Loucy (cell line): ENCODE measurements at regions not wholly inside any gene's neighbourhood (a gene's known extent, or its start where the extent isn't known, plus 50 kb on each side); places are given as distances from the start of the nearest gene placed in this dataset.
"Not testable (repeated sequence)": the region's sequence is repeated elsewhere in the genome, so short reads cannot be mapped to it uniquely, and the experiment has no call there.

Experiments
- H2AFZ ChIP-seq: fragments of 200-600 bp; sonication (generic); 2 replicates; pipeline ENCODE4 v1.6.0; 2016; ENCODE audit warnings: antibody characterized with exemption, mild to moderate bottlenecking, low read length, moderate library complexity
- H3F3A ChIP-seq: fragments of 200-600 bp; 2 replicates; pipeline ENCODE4 v1.6.0; 2016; ENCODE audit warnings: antibody characterized with exemption, low read depth, mild to moderate bottlenecking
- H3K27me3 ChIP-seq: fragments of 200-600 bp; sonication (generic); 2 replicates; pipeline ENCODE4 v1.6.1; 2014; ENCODE audit warnings: low read length, mild to moderate bottlenecking; ENCODE audit not compliant: insufficient read depth, poor library complexity, severe bottlenecking
- H3K36me3 ChIP-seq: fragments of 200-600 bp; sonication (generic); 2 replicates; pipeline ENCODE4 v1.6.1; 2016; ENCODE audit warnings: low read length; ENCODE audit not compliant: insufficient read depth
- H3K4me1 ChIP-seq: fragments of 200-600 bp; sonication (generic); 2 replicates; pipeline ENCODE4 v1.5.1; 2014; ENCODE audit warnings: low read length, mild to moderate bottlenecking; ENCODE audit not compliant: insufficient read depth, poor library complexity, severe bottlenecking
- H3K4me2 ChIP-seq: fragments of 200-600 bp; sonication (generic); 2 replicates; pipeline ENCODE4 v1.6.0; 2014; ENCODE audit warnings: antibody characterized with exemption, low read length, low read depth, mild to moderate bottlenecking; ENCODE audit not compliant: poor library complexity, severe bottlenecking
- H3K4me3 ChIP-seq: fragments of 200-600 bp; sonication (generic); 2 replicates; pipeline ENCODE4 v1.5.1; 2014; ENCODE audit warnings: low read length, mild to moderate bottlenecking, mixed read lengths; ENCODE audit not compliant: poor library complexity, severe bottlenecking
- H3K79me2 ChIP-seq: fragments of 200-600 bp; sonication (generic); 2 replicates; pipeline ENCODE4 v1.6.1; 2014; ENCODE audit warnings: low read length; ENCODE audit not compliant: insufficient read depth
- H3K9ac ChIP-seq: fragments of 200-600 bp; sonication (generic); 2 replicates; pipeline ENCODE4 v1.6.0; 2014; ENCODE audit warnings: mild to moderate bottlenecking, low read depth, low read length, moderate library complexity; ENCODE audit not compliant: poor library complexity, severe bottlenecking
- H3K9me2 ChIP-seq: fragments of 200-600 bp; sonication (generic); replicated peaks from 2 replicates; pipeline ENCODE4 v1.6.1; 2016; ENCODE audit warnings: low read depth, low read length, mixed read lengths
- H3K9me3 ChIP-seq: fragments of 200-600 bp; sonication (generic); 2 replicates; pipeline ENCODE4 v1.6.1; 2014; ENCODE audit warnings: mild to moderate bottlenecking, antibody characterized with exemption, low read length, low read depth; ENCODE audit not compliant: insufficient read depth
- H4K20me1 ChIP-seq: fragments of 200-600 bp; sonication (generic); 2 replicates; pipeline ENCODE4 v1.6.0; 2014; ENCODE audit warnings: antibody characterized with exemption, low read length, mild to moderate bottlenecking; ENCODE audit not compliant: insufficient read depth, poor library complexity, severe bottlenecking
- CTCF ChIP-seq: fragments of 200-600 bp; sonication (generic); conservative IDR thresholded peaks from 2 replicates; pipeline ENCODE4 v1.5.1; 2014; ENCODE audit warnings: mild to moderate bottlenecking, antibody characterized with exemption, low read length
- EZH2phosphoT487 ChIP-seq: fragments of 200-600 bp; IDR thresholded peaks from 2 replicates; pipeline ENCODE4 v1.6.1; 2018; ENCODE audit warnings: antibody characterized with exemption, mild to moderate bottlenecking, moderate library complexity, borderline replicate concordance

GRCh38 chr12:128111951-128112350 lies 155.0 kb upstream of the TMEM132C start:
- Histone ChIP-seq H3K4me1 (no peaks in the 10 kb centered on the region), H3K4me3 (no peak overlapping the region), H3K9ac (no peak overlapping the region), H2AFZ (no peak overlapping the region), H4K20me1 (no peaks in the 10 kb centered on the region), H3K79me2 (no peaks in the 10 kb centered on the region), H3F3A (no peaks in the 10 kb centered on the region), H3K4me2 (no peak overlapping the region), H3K9me3 (no peaks in the 10 kb centered on the region), H3K27me3 (no peaks in the 10 kb centered on the region), H3K9me2 (no peaks in the 10 kb centered on the region), H3K36me3 (no peaks in the 10 kb centered on the region)
- no peak for TF ChIP-seq CTCF

GRCh38 chr12:128113250-128113649 lies 153.7 kb upstream of the TMEM132C start:
- not testable (repeated sequence) for H3K36me3 ChIP-seq, H3K9me3 ChIP-seq, H3K4me2 ChIP-seq

GRCh38 chr12:128114485-128114884 lies 152.5 kb upstream of the TMEM132C start:
- TF ChIP-seq EZH2phosphoT487, result no peak
- no peak for TF ChIP-seq CTCF
- Histone ChIP-seq H3K9ac (no peak overlapping the region), H3K4me3 (no peak overlapping the region), H3K4me2 (no peak overlapping the region), H3K4me1 (no peaks in the 10 kb centered on the region), H3K9me3 (no peaks in the 10 kb centered on the region), H4K20me1 (no peaks in the 10 kb centered on the region), H3K27me3 (no peaks in the 10 kb centered on the region), H2AFZ (no peak overlapping the region), H3K9me2 (no peaks in the 10 kb centered on the region), H3K36me3 (no peaks in the 10 kb centered on the region), H3K79me2 (no peaks in the 10 kb centered on the region), H3F3A (no peaks in the 10 kb centered on the region)

More at GRCh38 chr12:128113250-128113649, 153.7 kb upstream of the TMEM132C start:
- not testable (repeated sequence) for H3F3A ChIP-seq, H3K4me3 ChIP-seq, H3K27me3 ChIP-seq, H3K9ac ChIP-seq, H3K9me2 ChIP-seq, H4K20me1 ChIP-seq, H3K79me2 ChIP-seq, H2AFZ ChIP-seq, H3K4me1 ChIP-seq

GRCh38 chr12:128116537-128116936 lies 150.4 kb upstream of the TMEM132C start:
- no peak for TF ChIP-seq CTCF
- no peak for TF ChIP-seq EZH2phosphoT487
- H4K20me1 ChIP-seq, result no peaks in the 10 kb centered on the region

More at GRCh38 chr12:128116537-128116936, 150.4 kb upstream of the TMEM132C start:
- H3K4me2 ChIP-seq, result no peak overlapping the region
- H2AFZ ChIP-seq, result no peak overlapping the region
- H3K9ac ChIP-seq, result no peak overlapping the region
- no peaks in the 10 kb centered on the region for H3K9me3 ChIP-seq
- H3K4me1 ChIP-seq, result no peaks in the 10 kb centered on the region
- no peaks in the 10 kb centered on the region for H3K27me3 ChIP-seq
- H3K9me2 ChIP-seq, result no peaks in the 10 kb centered on the region
- no peak overlapping the region for H3K4me3 ChIP-seq
- no peaks in the 10 kb centered on the region for H3K79me2 ChIP-seq
- H3F3A ChIP-seq, result no peaks in the 10 kb centered on the region
- H3K36me3 ChIP-seq, result no peaks in the 10 kb centered on the region
